Tibial nerve (tissue), 4 donors: ENCODE measurements at regions not wholly inside any gene's neighbourhood (a gene's known extent, or its start where the extent isn't known, plus 50 kb on each side); places are given as distances from the start of the nearest gene placed in this dataset.

Experiments used
- DNase-seq, 2 donors: peaks; one replicate each; pipeline ENCODE4 v3.0.0-alpha.2; 2019; ENCODE audit warnings: low spot score in 2 of 2
- H3K27ac ChIP-seq, 4 donors: fragments of 200-600 bp; sonication (generic) in 3 of 4; one replicate each; pipeline ENCODE4 v1.5.1; 2017 to 2019; ENCODE audit warnings: mild to moderate bottlenecking in 1 of 4
- H3K27me3 ChIP-seq, 2 donors: fragments of 200-600 bp; sonication (generic) in 1 of 2; one replicate each; pipeline versions ENCODE4 v1.5.1 to v1.6.0; 2017 to 2019
- H3K36me3 ChIP-seq, 3 donors: fragments of 200-600 bp; sonication (generic); one replicate each; pipeline ENCODE4 v1.5.1; 2018 to 2019
- H3K4me1 ChIP-seq, 4 donors: fragments of 200-600 bp; sonication (generic) in 3 of 4; one replicate each; pipeline ENCODE4 v1.5.1; 2017 to 2019
- H3K4me3 ChIP-seq, 4 donors: fragments of 200-600 bp; sonication (generic) in 3 of 4; one replicate each; pipeline ENCODE4 v1.5.1; 2017 to 2019; ENCODE audit warnings: mild to moderate bottlenecking in 1 of 4, moderate library complexity in 1 of 4
- H3K9me3 ChIP-seq, 4 donors: fragments of 200-600 bp; sonication (generic) in 3 of 4; one replicate each; pipeline ENCODE4 v1.5.1; 2017 to 2019
- CTCF ChIP-seq, 5 experiments: fragments of 200-600 bp in 3 of 5; fragments of 450-650 bp in 2 of 5; sonication (generic) in 3 of 5; IDR thresholded peaks; one replicate each; pipeline ENCODE4 v1.5.1; 2016 to 2019; ENCODE audit warnings: antibody characterized with exemption in 5 of 5, mild to moderate bottlenecking in 3 of 5, moderate library complexity in 2 of 5
- EP300 ChIP-seq, 2 donors: sonication (generic); formaldehyde crosslinking; IDR thresholded peaks; one replicate each; pipeline ENCODE4 v1.6.1; 2017; ENCODE audit warnings: antibody characterized with exemption in 2 of 2, mild to moderate bottlenecking in 1 of 2
- POLR2A ChIP-seq, 2 donors: fragments of 450-650 bp; IDR thresholded peaks; one replicate each; pipeline ENCODE4 v1.6.1; 2017; ENCODE audit warnings: antibody characterized with exemption in 2 of 2, mild to moderate bottlenecking in 2 of 2, moderate library complexity in 2 of 2
- WGBS, 2 donors: methylation state at CpG; one replicate each; pipeline ENCODE4 v1.1.5; 2018; 5-methylcytosine and 5-hydroxymethylcytosine counted together

GRCh38 chr16:65202461-65202860 is 80.6 kb upstream of the CDH11 start:
- WGBS, 2 donors: 88 to 90% methylated on average over 1 of the region's 1 CpG
- no peak for TF ChIP-seq CTCF (IDR thresholded peaks at IDR 0.05)
- TF ChIP-seq POLR2A (IDR thresholded peaks at IDR 0.05): no peak
- TF ChIP-seq EP300 (IDR thresholded peaks at IDR 0.05): no peak
- H3K27me3 ChIP-seq: no peaks in the 10 kb centered on the region
- H3K36me3 ChIP-seq: no peaks in the 10 kb centered on the region
- no peaks in the 10 kb centered on the region for H3K4me1 ChIP-seq
- H3K4me3 ChIP-seq: no peak overlapping the region
- no peak for DNase-seq
- no peaks in the 10 kb centered on the region for H3K9me3 ChIP-seq
- no peak overlapping the region for H3K27ac ChIP-seq

GRCh38 chr16:65201511-65201910 is 79.6 kb upstream of the CDH11 start:
- Histone ChIP-seq H3K9me3 (no peaks in the 10 kb centered on the region), H3K27me3 (no peaks in the 10 kb centered on the region), H3K36me3 (no peaks in the 10 kb centered on the region), H3K27ac (no peak overlapping the region), H3K4me1 (no peaks in the 10 kb centered on the region), H3K4me3 (no peak overlapping the region)
- DNase-seq: no peak
- TF ChIP-seq CTCF (IDR thresholded peaks at IDR 0.05) (no peak), EP300 (IDR thresholded peaks at IDR 0.05) (no peak), POLR2A (IDR thresholded peaks at IDR 0.05) (no peak)
- 79 to 87% methylated on average over 8 of the region's 8 CpGs for WGBS, 2 donors

- no peaks in the 10 kb centered on the region for H3K9me3 ChIP-seq
- no peak overlapping the region for H3K27ac ChIP-seq
- H3K27me3 ChIP-seq: no peaks in the 10 kb centered on the region
- no peak overlapping the region for H3K4me3 ChIP-seq
- no peaks in the 10 kb centered on the region for H3K4me1 ChIP-seq
- no peaks in the 10 kb centered on the region for H3K36me3 ChIP-seq
- DNase-seq: no peak
- 75 to 92% methylated on average over 5 of the region's 5 CpGs for WGBS, 2 donors
- TF ChIP-seq CTCF (IDR thresholded peaks at IDR 0.05) (no peak), POLR2A (IDR thresholded peaks at IDR 0.05) (no peak), EP300 (IDR thresholded peaks at IDR 0.05) (no peak)
Measured at GRCh38 chr16:65200857-65201256, 79.0 kb upstream of the CDH11 start.

GRCh38 chr16:65200156-65200773 is 78.4 kb upstream of the CDH11 start:
- Histone ChIP-seq H3K27me3 (no peaks in the 10 kb centered on the region), H3K27ac (no peak overlapping the region), H3K4me1 (no peaks in the 10 kb centered on the region), H3K9me3 (no peaks in the 10 kb centered on the region), H3K4me3 (no peak overlapping the region), H3K36me3 (no peaks in the 10 kb centered on the region)
- 54 to 57% methylated on average over 5 of the region's 5 CpGs for WGBS, 2 donors
- TF ChIP-seq POLR2A (IDR thresholded peaks at IDR 0.05) (no peak), EP300 (IDR thresholded peaks at IDR 0.05) (no peak), CTCF (IDR thresholded peaks at IDR 0.05) (no peak)
- no peak for DNase-seq

GRCh38 chr16:65196420-65197075 is 74.7 kb upstream of the CDH11 start:
- no peaks in the 10 kb centered on the region for H3K27me3 ChIP-seq
- H3K9me3 ChIP-seq: no peaks in the 10 kb centered on the region
- H3K36me3 ChIP-seq: no peaks in the 10 kb centered on the region
- WGBS, 2 donors: 62 to 68% methylated on average over 6 of the region's 6 CpGs
- no peak overlapping the region for H3K27ac ChIP-seq
- DNase-seq: no peak
- H3K4me3 ChIP-seq: no peak overlapping the region
- no peaks in the 10 kb centered on the region for H3K4me1 ChIP-seq
- TF ChIP-seq CTCF (IDR thresholded peaks at IDR 0.05): no peak
- no peak for TF ChIP-seq EP300 (IDR thresholded peaks at IDR 0.05)
- TF ChIP-seq POLR2A (IDR thresholded peaks at IDR 0.05): no peak
